ENCODE measurements at regions not wholly inside any gene's neighbourhood (a gene's known extent, or its start where the extent isn't known, plus 50 kb on each side); places are given as distances from the start of the nearest gene placed in this dataset.

DNA sequence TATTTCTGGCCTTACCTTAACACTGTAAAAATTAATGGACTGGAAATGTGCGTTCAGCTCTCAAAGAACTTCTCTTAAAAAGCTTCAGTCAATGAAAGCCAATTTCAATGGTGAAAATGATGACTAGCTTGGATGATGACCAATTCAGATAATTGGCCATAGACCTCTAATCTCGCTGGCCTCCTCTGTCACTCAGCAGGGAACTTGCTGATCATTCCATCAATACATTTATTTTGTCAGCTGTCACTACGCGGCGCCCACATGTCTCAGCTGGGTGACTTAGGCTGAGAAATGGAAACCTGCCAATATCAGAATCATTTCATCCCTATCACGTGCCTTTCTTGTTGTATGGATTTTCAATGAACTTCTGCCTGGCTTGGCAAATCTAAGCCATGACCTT is 673.0 kb upstream of the AUTS2 start:
- DNase-seq (ENCODE audit: low read depth), result no peak
- no peak overlapping the region for H3K4me3 ChIP-seq (ENCODE audit: low read depth, low read length)
- TF ChIP-seq, protein P1, sequence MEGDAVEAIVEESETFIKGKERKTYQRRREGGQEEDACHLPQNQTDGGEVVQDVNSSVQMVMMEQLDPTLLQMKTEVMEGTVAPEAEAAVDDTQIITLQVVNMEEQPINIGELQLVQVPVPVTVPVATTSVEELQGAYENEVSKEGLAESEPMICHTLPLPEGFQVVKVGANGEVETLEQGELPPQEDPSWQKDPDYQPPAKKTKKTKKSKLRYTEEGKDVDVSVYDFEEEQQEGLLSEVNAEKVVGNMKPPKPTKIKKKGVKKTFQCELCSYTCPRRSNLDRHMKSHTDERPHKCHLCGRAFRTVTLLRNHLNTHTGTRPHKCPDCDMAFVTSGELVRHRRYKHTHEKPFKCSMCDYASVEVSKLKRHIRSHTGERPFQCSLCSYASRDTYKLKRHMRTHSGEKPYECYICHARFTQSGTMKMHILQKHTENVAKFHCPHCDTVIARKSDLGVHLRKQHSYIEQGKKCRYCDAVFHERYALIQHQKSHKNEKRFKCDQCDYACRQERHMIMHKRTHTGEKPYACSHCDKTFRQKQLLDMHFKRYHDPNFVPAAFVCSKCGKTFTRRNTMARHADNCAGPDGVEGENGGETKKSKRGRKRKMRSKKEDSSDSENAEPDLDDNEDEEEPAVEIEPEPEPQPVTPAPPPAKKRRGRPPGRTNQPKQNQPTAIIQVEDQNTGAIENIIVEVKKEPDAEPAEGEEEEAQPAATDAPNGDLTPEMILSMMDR (IDR thresholded peaks at IDR 0.05; ENCODE audit: control insufficient read depth, extremely low read depth, insufficient read depth), result no peak

DNA sequence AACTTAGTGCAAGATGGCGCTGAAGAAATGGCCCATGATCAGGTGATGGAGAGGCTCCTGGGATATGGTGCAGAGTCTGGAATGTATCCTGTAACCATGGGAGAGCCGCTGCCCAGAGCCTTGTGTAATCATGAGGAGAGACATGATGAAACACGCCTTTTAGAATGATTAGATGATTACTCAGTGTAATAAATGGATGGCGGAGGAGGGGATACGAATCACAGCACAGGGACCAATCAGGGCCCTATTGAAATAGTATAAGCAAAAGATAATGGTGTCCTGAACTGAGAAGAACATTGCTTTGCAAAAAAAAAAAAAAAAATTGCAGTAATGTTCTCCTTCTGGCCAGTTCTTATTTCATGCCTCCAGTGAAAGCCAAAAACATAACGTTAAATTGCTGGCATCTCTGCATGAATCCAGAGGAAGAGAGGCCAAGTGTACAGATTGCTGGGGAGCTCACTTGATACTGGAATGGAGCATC is 668.5 kb upstream of the AUTS2 start:
- TF ChIP-seq, protein P1 (IDR thresholded peaks at IDR 0.05; ENCODE audit: control insufficient read depth, extremely low read depth, insufficient read depth), result no peak
- no peak for DNase-seq (ENCODE audit: low read depth)
- H3K4me3 ChIP-seq (ENCODE audit: low read depth, low read length), result no peak overlapping the region

DNA sequence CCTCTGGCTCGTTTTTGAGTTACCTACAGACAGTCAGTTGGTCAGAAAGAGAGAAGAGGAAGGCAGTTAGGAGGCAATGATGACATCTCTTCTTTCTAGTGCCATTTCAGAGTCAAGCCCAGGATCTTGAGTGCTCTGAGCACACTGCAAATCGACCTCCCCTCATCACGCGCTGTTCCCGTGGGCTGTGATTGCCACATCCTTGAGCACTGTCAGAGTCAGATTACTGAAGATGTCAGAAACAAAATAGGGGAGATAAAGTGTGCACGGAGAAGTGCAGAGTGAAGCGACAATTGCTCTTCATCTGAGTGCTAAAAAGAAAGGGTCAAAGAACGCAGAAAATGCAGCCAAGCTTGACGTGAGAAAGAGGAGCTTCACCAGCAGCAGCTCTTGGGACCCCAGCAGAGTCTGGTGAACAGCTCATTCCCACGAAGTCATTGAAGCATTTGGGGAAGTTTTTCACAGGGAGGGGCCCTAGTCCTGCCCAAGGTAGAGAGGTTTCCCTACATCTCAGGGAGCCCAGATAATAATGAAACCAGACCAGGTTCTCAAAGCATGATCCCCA is 661.7 kb upstream of the AUTS2 start:
- no peak overlapping the region for H3K4me3 ChIP-seq (ENCODE audit: low read depth, low read length)
- TF ChIP-seq, protein P1 (IDR thresholded peaks at IDR 0.05; ENCODE audit: control insufficient read depth, extremely low read depth, insufficient read depth), result no peak
- no peak for DNase-seq (ENCODE audit: low read depth)

DNA sequence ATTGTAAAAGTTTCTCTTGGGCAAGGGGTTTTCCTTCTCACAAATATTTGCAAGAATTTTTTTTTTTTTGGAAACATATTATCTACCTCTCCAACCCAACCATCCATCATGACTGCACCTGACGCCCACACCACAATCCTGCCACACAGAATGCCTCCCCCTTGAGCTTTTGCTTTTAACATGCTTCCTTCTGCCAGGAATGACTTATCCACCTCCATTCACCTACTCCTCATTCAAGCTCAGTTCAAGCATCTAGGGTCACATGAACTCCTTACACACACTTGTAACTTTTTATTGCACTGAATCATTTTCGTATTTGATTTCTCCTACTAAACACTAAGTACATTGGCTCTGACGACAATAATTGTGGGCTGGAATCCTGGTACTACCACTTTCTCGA is 660.1 kb upstream of the AUTS2 start:
- DNase-seq (ENCODE audit: low read depth), result no peak
- H3K4me3 ChIP-seq (ENCODE audit: low read depth, low read length), result no peak overlapping the region
- TF ChIP-seq, protein P1 (IDR thresholded peaks at IDR 0.05; ENCODE audit: control insufficient read depth, extremely low read depth, insufficient read depth), result no peak

DNA sequence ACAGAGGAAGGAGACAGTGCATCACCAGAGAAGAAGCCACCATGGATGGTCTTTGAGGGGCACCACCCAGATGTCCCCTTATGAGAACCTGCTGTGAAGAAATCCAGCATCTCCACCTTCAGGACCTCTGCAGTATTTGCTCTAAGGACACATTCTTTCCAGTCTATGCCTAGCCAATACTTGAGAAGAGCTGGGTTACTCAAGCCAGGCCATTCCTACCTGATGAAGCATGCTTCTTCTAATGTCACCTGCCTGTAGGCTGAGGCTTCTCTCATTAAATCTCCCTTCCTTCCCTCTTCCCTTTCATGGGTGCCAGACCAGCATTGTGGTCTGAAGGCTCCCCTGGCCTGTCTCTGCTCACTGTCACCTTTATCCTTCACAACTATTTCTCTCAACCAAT is 654.5 kb upstream of the AUTS2 start:
- TF ChIP-seq, protein P1 (IDR thresholded peaks at IDR 0.05; ENCODE audit: control insufficient read depth, extremely low read depth, insufficient read depth), result no peak
- H3K4me3 ChIP-seq (ENCODE audit: low read depth, low read length), result no peak overlapping the region
- DNase-seq (ENCODE audit: low read depth), result no peak

DNA sequence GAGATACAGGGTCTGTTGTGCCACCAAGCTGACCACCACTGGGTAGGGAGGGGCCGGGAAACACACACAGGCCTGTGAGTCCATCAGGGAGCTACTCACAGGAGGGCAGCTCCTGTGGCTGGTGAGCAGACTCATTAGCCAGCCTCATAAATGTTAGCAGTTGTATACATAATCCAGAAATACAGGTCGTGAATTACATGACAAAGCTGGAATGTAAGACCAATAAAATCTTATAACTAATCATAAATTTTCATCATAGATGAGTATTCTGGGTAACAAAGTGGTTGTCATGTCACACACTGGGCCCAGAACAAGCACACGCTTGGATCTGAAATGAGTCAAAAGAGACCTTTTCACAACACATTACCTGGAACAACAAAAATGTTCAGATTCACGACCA is 642.6 kb upstream of the AUTS2 start:
- H3K4me3 ChIP-seq (ENCODE audit: low read depth, low read length), result no peak overlapping the region
- no peak for DNase-seq (ENCODE audit: low read depth)
- TF ChIP-seq, protein P1 (IDR thresholded peaks at IDR 0.05; ENCODE audit: control insufficient read depth, extremely low read depth, insufficient read depth), result no peak

DNA sequence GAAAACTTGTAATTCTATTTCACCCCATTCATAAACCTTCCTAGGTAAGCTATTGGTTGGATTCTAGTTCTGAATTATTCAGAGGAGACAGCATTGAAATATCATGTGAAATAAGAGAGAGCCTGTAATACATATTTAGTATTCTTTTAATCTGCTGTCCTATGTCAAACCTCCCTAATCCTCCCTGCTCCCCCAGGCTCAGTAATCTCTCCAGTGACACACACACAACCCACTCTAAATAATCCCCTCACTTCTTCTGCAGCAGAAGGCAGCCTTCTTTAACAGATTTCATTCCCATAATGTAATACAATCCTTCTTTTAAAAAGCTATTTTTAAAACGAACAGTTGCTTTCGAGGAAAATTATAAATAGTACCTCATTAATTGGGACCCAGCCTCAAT is 639.7 kb upstream of the AUTS2 start:
- no peak for DNase-seq (ENCODE audit: low read depth)
- H3K4me3 ChIP-seq (ENCODE audit: low read depth, low read length), result no peak overlapping the region
- TF ChIP-seq, protein P1 (IDR thresholded peaks at IDR 0.05; ENCODE audit: control insufficient read depth, extremely low read depth, insufficient read depth), result no peak

Data from LNCaP clone FGC (cell line).